Naive thymus-derived CD4-positive, alpha-beta T cell (primary cell): ENCODE measurements at regions not wholly inside any gene's neighbourhood (a gene's known extent, or its start where the extent isn't known, plus 50 kb on each side); places are given as distances from the start of the nearest gene placed in this dataset.

Experiments
- ATAC-seq: fragments of 150-1000 bp; cut with Tn5 transposase; 2 replicates; pipeline ENCODE4 v1.10.0; 2021; ENCODE audit warnings: mild to moderate bottlenecking, moderate library complexity
- CTCF ChIA-PET: fragments of 350-600 bp; sonication (Branson Sonifier 250); formaldehyde crosslinking; loops from one replicate; lab custom pipeline; 2021; ENCODE audit warnings: antibody characterized with exemption; lab: Charles Lee
- POLR2A ChIA-PET: fragments of 350-600 bp; sonication (Branson Sonifier 250); formaldehyde crosslinking; loops from one replicate; lab custom pipeline; 2021; ENCODE audit warnings: antibody characterized with exemption, inconsistent platforms; lab: Charles Lee
- DNase-seq, 9 donors: peaks; one replicate each; pipeline versions ENCODE4 v3.0.0 to v3.0.0-alpha.2; 2020 to 2022; ENCODE audit warnings: mixed read lengths in 1 of 9
- H3K27ac ChIP-seq: one replicate; pipeline ENCODE4 v1.7.0; 2013; ENCODE audit warnings: mild to moderate bottlenecking, low read depth, low read length, moderate library complexity
- H3K27me3 ChIP-seq, 2 donors: one replicate each; pipeline ENCODE4 v1.7.0; 2013; ENCODE audit warnings: low read length in 2 of 2, mild to moderate bottlenecking in 2 of 2, moderate library complexity in 2 of 2; ENCODE audit not compliant: control insufficient read depth in 2 of 2, insufficient read depth in 2 of 2
- H3K36me3 ChIP-seq, 3 experiments: 1 replicate in 2 of 3; 2 replicates in 1 of 3; pipeline ENCODE4 v1.7.0; 2013; ENCODE audit warnings: low read length in 3 of 3, mild to moderate bottlenecking in 3 of 3, moderate library complexity in 1 of 3; ENCODE audit not compliant: insufficient read depth in 3 of 3, control insufficient read depth in 2 of 3
- H3K4me1 ChIP-seq, 2 donors: one replicate each; pipeline ENCODE4 v1.7.0; 2013; ENCODE audit warnings: low read length in 2 of 2, mild to moderate bottlenecking in 2 of 2, moderate library complexity in 1 of 2; ENCODE audit not compliant: control insufficient read depth in 2 of 2, insufficient read depth in 2 of 2
- H3K4me3 ChIP-seq: 2 replicates; pipeline ENCODE4 v1.7.0; 2013; ENCODE audit warnings: mild to moderate bottlenecking, low read length
- H3K9me3 ChIP-seq, 3 experiments: 1 replicate in 2 of 3; 2 replicates in 1 of 3; pipeline ENCODE4 v1.7.0; 2013; ENCODE audit warnings: low read length in 3 of 3; ENCODE audit not compliant: control insufficient read depth in 2 of 3
- H3K27ac Mint-ChIP-seq, 9 donors: one replicate each; pipeline ENCODE4 v1.8.0; 2020 to 2022; ENCODE audit warnings: mixed read lengths in 9 of 9, mild to moderate bottlenecking in 8 of 9, moderate library complexity in 5 of 9, inconsistent platforms in 2 of 9
- H3K27me3 Mint-ChIP-seq, 5 donors: one replicate each; pipeline ENCODE4 v1.8.0; 2021 to 2022; ENCODE audit warnings: mixed read lengths in 5 of 5, mild to moderate bottlenecking in 1 of 5
- H3K36me3 Mint-ChIP-seq, 5 donors: one replicate each; pipeline ENCODE4 v1.8.0; 2020 to 2022; ENCODE audit warnings: mixed read lengths in 5 of 5, mild to moderate bottlenecking in 3 of 5, inconsistent platforms in 1 of 5
- H3K4me1 Mint-ChIP-seq, 7 donors: one replicate each; pipeline ENCODE4 v1.8.0; 2020 to 2022; ENCODE audit warnings: mixed read lengths in 7 of 7, mild to moderate bottlenecking in 3 of 7, inconsistent platforms in 1 of 7
- H3K4me3 Mint-ChIP-seq, 10 donors: one replicate each; pipeline ENCODE4 v1.8.0; 2020 to 2022; ENCODE audit warnings: mild to moderate bottlenecking in 10 of 10, mixed read lengths in 10 of 10, moderate library complexity in 6 of 10, inconsistent platforms in 2 of 10
- H3K9me3 Mint-ChIP-seq, 11 donors: one replicate each; pipeline ENCODE4 v1.8.0; 2020 to 2022; ENCODE audit warnings: mixed read lengths in 11 of 11, mild to moderate bottlenecking in 4 of 11, inconsistent platforms in 1 of 11, moderate library complexity in 1 of 11
- intact Hi-C, 2 donors: fragments of 100-400 bp; cut with micrococcal nuclease; formaldehyde crosslinking; loops; one replicate each; pipeline ENCODE4 v1.15.1; 2023

DNA sequence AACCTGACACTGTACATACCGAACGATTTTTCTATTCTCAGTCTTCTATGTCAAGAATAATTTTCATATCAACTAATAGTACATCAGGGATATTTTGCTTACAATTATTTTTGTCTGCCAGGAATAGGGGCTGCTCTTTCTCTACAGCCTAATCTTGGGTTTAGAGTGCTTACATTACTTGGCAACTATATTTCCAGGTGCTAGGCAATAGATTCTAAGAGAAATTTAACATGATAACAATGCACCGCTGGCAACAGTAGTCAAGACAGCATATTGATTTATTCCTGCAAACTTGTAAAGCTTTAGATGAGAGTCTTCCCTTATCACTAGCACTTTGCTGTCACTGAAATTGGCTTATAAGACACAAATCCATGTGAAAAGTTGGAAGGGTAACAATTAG is 935.9 kb downstream of the CDH11 start:
- Mint-ChIP-seq H3K36me3 (peaks cover 0 to 4% (median 0%) of the 10 kb centered on the region in 5 donors), H3K27ac (no peak overlapping the region), H3K4me1 (no peaks in the 10 kb centered on the region), H3K27me3 (no peaks in the 10 kb centered on the region), H3K9me3 (peaks cover 0 to 34% (median 10%) of the 10 kb centered on the region in 11 donors), H3K4me3 (no peak overlapping the region)
- no peaks in the 10 kb centered on the region for H3K4me1 ChIP-seq
- H3K27me3 ChIP-seq, result no peaks in the 10 kb centered on the region
- intact Hi-C loops, result no loop called here
- DNase-seq (no peak), ATAC-seq (no peak)
- H3K4me3 ChIP-seq, result no peak overlapping the region
- no peak overlapping the region for H3K27ac ChIP-seq
- ChIA-PET CTCF (no interaction called here), POLR2A (no interaction called here)
- no peaks in the 10 kb centered on the region for H3K36me3 ChIP-seq
- peaks cover 0 to 5% (median 0%) of the 10 kb centered on the region in 3 experiments for H3K9me3 ChIP-seq

DNA sequence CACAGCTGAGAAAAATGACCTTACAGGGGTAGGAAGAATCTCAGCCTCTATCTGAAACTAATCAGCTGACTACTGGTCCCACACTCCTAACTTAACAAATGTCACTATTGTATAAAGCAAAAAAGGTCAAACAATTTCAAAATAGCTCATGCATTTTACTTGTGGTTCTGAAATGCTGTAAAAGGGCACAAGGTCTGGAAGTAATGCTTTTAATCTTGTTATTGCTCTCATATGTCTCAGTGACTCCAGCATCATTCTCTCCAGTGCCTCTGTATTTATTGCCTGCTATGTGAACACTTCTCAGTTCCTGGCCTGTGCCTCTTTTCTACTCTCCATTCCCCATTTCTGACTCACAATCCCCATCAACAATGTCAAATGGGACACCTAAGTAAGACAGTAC is 937.7 kb downstream of the CDH11 start:
- H3K4me3 Mint-ChIP-seq, result no peak overlapping the region
- no peak overlapping the region for H3K27ac Mint-ChIP-seq
- peaks cover 0 to 5% (median 0%) of the 10 kb centered on the region in 5 donors for H3K36me3 Mint-ChIP-seq
- Histone ChIP-seq H3K36me3 (no peaks in the 10 kb centered on the region), H3K27me3 (no peaks in the 10 kb centered on the region), H3K9me3 (peaks cover 0 to 5% (median 0%) of the 10 kb centered on the region in 3 experiments), H3K4me3 (no peak overlapping the region), H3K4me1 (no peaks in the 10 kb centered on the region), H3K27ac (no peak overlapping the region)
- ChIA-PET CTCF (no interaction called here), POLR2A (no interaction called here)
- DNase-seq (no peak), ATAC-seq (no peak)
- H3K27me3 Mint-ChIP-seq, result no peaks in the 10 kb centered on the region
- H3K4me1 Mint-ChIP-seq, result no peaks in the 10 kb centered on the region
- H3K9me3 Mint-ChIP-seq, result peaks cover 1 to 39% (median 18%) of the 10 kb centered on the region in 11 donors
- intact Hi-C loops, result no loop called here

DNA sequence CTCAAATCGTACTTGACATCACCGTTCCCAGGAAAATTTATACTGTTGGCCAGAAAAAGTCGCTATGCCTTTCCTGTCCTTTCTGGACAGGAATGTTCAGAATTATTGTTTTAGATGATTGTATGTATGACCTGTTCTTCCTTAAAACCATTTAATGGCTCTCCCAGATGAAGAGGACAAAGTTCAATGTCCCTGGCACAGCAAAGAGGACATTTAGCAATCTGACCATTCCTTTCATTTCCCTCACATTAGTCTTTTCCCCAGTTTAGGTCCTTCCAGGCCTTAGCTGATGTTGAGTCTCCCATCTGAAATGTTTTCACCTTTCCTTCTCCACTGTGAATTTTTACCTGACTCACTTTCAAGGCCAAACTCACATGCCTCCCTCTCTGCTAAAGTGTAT is 938.9 kb downstream of the CDH11 start:
- Histone ChIP-seq H3K9me3 (peaks cover 0 to 5% (median 0%) of the 10 kb centered on the region in 3 experiments), H3K4me3 (no peak overlapping the region), H3K4me1 (no peaks in the 10 kb centered on the region), H3K27me3 (no peaks in the 10 kb centered on the region), H3K36me3 (no peaks in the 10 kb centered on the region), H3K27ac (no peak overlapping the region)
- Mint-ChIP-seq H3K27ac (no peak overlapping the region), H3K4me1 (no peaks in the 10 kb centered on the region), H3K4me3 (no peak overlapping the region), H3K36me3 (peaks cover 0 to 5% (median 0%) of the 10 kb centered on the region in 5 donors), H3K27me3 (no peaks in the 10 kb centered on the region), H3K9me3 (peaks cover 2 to 51% (median 20%) of the 10 kb centered on the region in 11 donors)
- ChIA-PET POLR2A (no interaction called here), CTCF (no interaction called here)
- DNase-seq, result no peak
- intact Hi-C loops, result no loop called here
- ATAC-seq, result no peak

DNA sequence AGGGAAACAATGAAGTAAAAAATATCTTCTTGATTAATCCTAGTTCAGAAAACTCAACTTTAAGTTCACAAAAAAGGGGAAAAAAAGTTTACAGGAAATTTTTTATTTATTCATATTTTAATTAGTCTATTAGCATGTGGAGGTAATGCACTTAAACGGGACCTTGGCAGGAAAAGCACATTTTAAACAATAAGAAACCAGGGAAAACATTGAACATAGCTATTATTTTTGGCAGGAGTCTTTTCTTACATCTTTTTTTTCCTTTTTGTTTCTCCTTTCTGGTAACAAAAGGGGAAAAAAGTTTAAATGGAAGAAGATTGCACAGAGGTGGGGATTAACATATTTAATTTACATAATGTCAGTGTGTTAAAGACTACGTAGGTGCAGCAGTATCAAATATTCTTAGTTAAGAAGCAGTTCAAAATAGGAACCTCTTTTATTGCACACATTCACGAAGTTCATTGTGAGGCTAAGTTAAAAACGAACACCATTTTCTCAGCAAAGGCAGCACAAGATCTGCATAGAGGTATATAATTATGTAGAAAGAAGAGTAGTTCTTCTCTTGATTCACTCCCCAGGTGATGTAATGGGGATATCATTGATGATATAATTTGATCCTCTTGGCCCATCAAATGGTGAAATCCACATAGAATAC is 940.5 kb downstream of the CDH11 start:
- Mint-ChIP-seq H3K36me3 (peaks cover 0 to 12% (median 0%) of the 10 kb centered on the region in 5 donors), H3K27ac (no peak overlapping the region), H3K4me3 (no peak overlapping the region), H3K9me3 (peaks cover 4 to 57% (median 27%) of the 10 kb centered on the region in 11 donors), H3K27me3 (no peaks in the 10 kb centered on the region), H3K4me1 (no peaks in the 10 kb centered on the region)
- CTCF ChIA-PET, result no interaction called here
- no peaks in the 10 kb centered on the region for H3K4me1 ChIP-seq
- POLR2A ChIA-PET, result no interaction called here
- DNase-seq (no peak), ATAC-seq (no peak)
- H3K36me3 ChIP-seq, result no peaks in the 10 kb centered on the region
- H3K9me3 ChIP-seq, result no peaks in the 10 kb centered on the region
- no peak overlapping the region for H3K4me3 ChIP-seq
- no peaks in the 10 kb centered on the region for H3K27me3 ChIP-seq
- no peak overlapping the region for H3K27ac ChIP-seq
- intact Hi-C loops, result no loop called here

DNA sequence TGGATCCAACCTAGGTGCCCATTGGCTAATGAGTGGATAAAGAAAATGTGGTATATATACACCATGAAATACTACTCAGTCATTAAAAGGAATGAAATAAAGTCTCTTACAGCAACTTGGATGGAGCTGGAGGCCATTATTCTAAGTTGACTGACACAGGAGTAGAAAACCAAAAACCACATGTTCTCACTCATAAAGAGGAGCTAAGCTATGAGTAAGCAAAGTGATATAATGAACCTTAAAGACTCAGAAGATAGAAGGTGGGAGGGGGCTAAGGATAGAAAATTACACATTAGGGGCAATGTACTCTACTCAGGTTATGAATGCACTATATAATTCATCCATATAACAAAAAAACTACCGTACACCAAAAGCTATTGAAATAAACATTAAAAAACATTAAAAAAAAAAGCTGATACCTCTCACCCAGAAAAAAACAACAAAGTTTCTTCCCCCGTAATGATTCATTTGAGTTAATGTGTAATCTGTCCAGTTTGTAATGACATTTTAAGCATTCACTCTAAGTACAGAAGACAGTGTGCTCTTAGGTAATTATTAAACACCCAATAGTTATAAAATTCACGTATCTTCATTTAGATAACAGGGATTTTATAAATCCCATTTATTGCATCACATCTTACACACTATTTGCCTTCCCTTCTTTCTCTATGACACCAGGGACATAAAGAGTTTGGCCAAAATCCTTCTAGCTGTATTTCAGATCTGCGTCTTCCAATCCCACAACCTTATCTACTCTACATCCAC is 941.5 kb downstream of the CDH11 start:
- peaks cover 0 to 12% (median 0%) of the 10 kb centered on the region in 5 donors for H3K36me3 Mint-ChIP-seq
- H3K9me3 Mint-ChIP-seq, result peaks cover 4 to 56% (median 27%) of the 10 kb centered on the region in 11 donors
- no peaks in the 10 kb centered on the region for H3K36me3 ChIP-seq
- no peak overlapping the region for H3K4me3 Mint-ChIP-seq
- ATAC-seq (no peak), DNase-seq (no peak)
- intact Hi-C loops, result no loop called here
- no peaks in the 10 kb centered on the region for H3K27me3 Mint-ChIP-seq
- ChIA-PET POLR2A (no interaction called here), CTCF (no interaction called here)
- H3K4me1 ChIP-seq, result no peaks in the 10 kb centered on the region
- H3K9me3 ChIP-seq, result no peaks in the 10 kb centered on the region
- H3K27me3 ChIP-seq, result no peaks in the 10 kb centered on the region
- no peak overlapping the region for H3K27ac ChIP-seq
- no peak overlapping the region for H3K4me3 ChIP-seq
- H3K27ac Mint-ChIP-seq, result no peak overlapping the region
- no peaks in the 10 kb centered on the region for H3K4me1 Mint-ChIP-seq

DNA sequence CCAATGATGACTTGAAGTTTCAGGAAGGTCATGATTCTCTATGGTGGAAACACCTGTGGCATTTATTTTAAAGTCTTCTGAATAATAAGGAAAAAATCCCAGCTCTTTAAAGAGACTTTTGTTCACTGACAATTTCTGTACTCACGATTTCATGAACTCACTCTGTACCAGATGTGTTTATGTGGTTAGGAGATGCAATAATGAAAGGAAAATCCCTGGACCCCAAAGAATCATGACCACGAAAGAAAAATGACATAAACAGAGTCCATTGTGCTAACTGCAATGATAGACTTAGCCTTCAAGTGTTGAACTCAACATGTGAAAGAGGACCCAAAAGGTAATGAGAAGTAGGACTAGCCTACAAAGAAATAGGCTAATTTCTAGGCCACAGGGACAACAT is 947.5 kb downstream of the CDH11 start:
- CTCF ChIA-PET, result no interaction called here
- Mint-ChIP-seq H3K27me3 (no peaks in the 10 kb centered on the region), H3K4me3 (no peak overlapping the region), H3K27ac (no peak overlapping the region), H3K36me3 (peaks cover 0 to 7% (median 0%) of the 10 kb centered on the region in 5 donors), H3K9me3 (peaks cover 5 to 51% (median 19%) of the 10 kb centered on the region in 11 donors), H3K4me1 (no peaks in the 10 kb centered on the region)
- no peak overlapping the region for H3K4me3 ChIP-seq
- no peaks in the 10 kb centered on the region for H3K36me3 ChIP-seq
- no peaks in the 10 kb centered on the region for H3K27me3 ChIP-seq
- H3K9me3 ChIP-seq, result no peaks in the 10 kb centered on the region
- no peak for DNase-seq
- no peak overlapping the region for H3K27ac ChIP-seq
- intact Hi-C loops, result no loop called here
- POLR2A ChIA-PET, result no interaction called here
- no peak for ATAC-seq
- H3K4me1 ChIP-seq, result no peaks in the 10 kb centered on the region
